ENCODE measurements at regions not wholly inside any gene's neighbourhood (a gene's known extent, or its start where the extent isn't known, plus 50 kb on each side); places are given as distances from the start of the nearest gene placed in this dataset.
"Not testable (repeated sequence)": the region's sequence is repeated elsewhere in the genome, so short reads cannot be mapped to it uniquely, and the experiment has no call there.

DNA sequence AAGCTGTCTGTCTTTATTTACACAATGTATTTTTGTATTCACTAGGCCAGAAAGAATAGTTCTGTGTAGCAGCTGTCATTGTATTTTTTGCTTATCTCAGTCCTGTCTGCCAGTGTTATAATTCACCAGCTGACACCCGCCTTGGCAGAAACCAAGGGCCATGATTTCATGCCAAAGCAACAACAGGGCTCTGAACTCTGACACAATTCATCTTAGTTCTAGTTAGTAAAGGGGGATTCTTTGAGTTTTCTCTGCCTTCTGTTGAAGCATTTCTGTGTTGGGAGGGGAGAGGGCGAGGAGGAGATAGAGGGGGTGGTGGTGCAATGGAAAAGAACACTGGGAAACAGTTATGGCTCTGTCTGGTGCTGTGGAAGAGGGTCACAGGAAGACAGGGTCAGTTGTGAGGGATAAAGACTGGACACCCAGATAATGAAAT, 684.6 kb upstream of the MARCKS start:
- DNase-seq = no peak

DNA sequence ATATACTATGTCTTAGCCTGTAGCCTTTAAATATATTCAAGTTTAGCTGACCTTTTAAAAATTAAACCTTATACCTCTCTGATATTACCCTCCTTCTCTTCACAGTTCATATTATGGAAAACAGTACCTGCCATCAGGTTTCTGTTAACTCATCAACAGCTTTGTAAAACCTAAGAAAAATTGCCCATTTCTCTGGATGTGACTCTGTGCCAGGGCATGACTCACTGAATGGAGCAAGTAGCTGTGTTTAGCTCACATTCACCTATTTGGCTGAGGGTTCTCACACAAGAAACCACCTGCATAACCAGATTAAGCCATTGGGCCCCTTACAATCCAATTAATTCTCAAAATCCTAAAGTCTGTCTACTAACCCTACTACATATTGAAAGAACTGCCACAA, 678.8 kb upstream of the MARCKS start:
- DNase-seq = no peak

DNA sequence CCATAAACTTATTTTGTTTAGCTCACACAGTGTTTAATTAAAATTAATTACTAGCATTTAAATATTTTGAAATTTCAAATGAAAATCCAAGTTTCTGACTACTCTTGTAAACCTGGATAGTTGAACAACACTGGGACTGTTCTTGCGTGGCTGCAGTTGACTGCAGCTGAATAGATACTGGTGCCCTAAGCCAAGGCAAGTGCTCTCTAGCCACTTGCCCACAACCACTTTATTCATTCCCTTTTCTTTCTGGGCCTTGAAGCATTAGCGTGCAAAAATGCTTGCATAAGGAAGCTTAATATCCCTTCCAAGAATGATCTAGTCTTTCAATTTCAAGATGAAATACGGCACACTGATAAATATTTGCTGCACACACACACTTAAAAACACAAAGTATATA, 676.0 kb upstream of the MARCKS start:
- no peak for DNase-seq

DNA sequence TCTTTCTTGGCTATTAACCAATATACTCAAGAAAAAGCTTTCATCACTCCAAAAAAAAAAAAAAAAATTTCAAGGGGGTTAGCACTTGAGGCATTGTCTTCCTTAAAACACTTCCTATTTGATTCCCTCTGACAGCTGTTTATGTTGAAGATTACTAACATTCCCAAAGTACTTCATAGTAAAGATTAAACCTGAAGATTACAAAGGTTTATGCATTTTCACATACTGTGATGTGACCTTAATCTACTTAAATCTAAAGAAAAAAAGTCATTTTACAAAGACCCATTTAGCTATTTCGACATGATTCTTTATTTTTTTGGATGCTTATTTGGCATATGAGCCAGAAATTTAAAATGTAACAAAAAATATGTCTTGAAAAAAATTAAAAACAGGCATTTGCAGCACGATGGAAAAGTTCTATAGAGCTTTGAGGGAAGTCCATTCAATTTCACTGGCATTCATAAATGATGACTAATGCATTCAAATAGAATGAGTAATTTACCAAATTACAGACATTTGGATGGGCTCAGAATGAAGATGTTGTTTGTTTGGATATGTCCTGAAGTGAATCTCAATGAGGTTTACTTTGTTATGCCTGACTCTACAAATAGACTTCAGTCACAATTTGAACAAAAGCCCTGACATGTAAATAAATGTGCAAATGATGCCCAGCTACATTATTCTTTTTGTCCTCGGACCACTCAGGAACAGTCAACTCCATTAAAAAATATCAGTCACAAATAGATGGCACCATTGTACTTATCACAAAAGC, 674.6 kb upstream of the MARCKS start:
- no peak for DNase-seq

DNA sequence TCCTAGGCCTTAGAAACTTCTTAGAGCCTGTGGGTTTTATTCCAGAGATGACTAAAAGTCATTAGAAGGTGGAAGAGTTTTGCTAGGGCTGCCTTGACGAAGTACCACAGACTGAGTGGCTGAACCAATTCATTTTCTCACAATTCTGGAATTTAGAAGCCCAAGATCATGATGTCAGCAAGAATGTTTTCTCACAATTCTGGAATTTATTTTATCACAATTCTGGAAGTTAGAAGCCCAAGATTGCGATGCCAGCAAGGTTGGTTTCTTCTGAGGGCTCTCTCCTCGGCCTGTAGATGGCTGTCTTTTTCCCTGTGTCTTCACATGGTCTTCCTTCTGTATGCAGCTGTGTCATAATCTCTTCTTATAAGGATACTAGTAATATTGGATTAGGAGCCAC, 672.9 kb upstream of the MARCKS start:
- no peak for DNase-seq

DNA sequence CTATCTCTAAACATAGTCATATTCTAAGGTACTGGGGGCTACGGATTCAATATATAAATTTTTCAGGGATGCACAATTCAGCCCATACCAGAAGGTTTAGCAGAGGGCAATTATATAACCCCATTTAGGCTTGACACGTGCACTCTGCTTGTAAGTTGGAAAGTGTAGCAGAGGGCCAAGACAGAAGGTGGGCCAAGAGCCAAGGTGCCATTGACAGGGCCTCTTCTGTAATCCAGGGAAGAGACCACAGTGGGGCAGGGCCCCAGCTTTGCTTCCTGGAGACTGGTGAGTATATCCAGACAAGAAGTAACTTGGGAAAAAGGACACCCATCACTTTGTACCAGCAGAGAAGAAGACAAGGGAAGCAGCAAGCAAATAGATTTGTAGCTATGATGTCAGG, 672.4 kb upstream of the MARCKS start:
- DNase-seq = no peak

DNA sequence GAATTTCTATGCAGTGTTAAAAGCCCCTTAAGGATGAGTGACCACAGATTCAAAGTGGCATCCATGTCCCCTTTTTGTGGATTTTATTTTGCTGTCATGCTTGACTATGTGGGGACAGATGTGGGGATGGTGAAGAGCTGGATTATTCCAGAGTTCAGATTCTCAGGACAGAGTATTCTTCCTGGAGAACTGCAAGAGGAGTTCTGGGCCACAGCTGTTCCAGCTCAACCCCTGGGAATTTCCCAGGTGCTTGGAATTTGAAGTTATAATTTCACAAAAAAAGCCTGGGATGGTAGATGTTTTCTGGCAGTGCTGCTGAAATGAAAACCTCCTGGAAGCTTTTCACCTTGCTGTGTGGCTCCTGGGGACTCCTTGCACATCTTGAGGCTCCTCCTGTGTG, 671.8 kb upstream of the MARCKS start:
- no peak for DNase-seq

DNA sequence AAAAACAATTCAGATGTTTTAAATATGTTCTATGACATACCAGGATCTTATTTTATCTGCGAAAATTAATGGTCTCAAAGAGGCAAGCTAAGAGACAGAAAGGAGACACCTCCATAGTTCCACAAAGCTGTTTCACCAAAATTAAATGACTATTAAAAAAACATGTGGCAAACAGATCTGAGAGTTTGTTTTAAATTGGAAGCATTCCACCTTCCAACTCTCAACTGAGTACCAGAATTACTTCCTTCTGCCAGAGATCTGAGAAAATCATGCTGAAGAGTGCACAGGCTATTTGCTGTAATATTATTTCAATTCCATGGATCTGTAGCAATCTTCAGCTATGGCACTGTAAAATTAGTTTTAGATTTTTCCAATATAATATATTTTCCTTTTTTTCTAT, 669.5 kb upstream of the MARCKS start:
- DNase-seq = no peak

DNA sequence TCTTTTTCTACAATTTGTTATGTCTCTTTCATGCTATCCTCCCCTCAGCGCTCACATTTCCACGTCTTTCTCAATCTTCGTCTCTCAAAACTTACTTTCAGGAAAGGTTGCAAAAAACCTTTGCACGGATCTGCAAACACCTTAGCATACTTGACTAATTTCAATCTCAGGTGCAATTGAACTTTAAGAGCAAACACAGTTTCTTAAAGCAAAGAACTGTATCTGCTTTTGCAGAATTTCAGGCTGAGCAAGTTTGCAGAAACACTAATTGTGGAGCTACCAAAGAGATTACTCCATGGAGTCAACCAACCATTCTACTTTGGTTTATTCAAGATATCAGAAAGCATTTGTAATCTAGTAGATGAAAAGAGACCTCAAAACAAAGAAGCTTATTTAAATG, 668.2 kb upstream of the MARCKS start:
- DNase-seq = no peak

DNA sequence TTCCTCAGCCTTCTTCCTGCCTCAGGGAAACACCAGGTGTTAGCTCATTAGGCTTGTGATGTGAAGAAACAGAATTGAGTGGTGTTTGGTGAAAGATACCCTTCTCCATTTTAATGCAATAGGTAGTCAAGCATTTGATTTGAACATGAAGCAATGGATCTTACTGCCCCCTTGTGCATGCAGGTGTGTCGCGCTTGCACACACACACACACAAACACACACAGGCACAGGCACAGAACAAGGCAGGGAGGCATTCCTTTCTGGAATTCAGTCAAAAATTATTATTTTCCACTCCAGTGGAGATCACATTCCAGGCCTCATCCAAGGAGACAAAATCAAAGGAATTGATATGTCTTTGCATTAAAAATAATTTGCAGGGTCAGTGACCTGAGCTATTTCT, 667.0 kb upstream of the MARCKS start:
- no peak for DNase-seq

DNA sequence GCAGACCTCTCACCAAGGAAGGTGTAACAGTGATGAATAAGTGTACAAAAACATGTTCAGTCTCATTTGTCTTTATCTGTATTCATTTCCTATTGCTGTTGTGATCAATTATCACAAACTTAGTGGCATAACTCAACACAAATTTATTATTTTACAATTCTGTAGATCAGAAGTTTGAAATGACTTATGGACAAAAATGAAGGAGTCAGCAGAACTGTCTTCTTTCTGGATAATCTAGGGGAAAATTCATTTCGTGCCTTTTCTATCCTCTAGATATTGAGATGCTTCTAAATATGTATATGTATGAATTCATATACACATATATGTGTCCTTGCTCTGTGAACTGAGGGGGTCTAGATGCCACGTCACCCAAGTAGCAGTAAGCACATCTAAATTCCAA, 663.1 kb upstream of the MARCKS start:
- DNase-seq = no peak

DNA sequence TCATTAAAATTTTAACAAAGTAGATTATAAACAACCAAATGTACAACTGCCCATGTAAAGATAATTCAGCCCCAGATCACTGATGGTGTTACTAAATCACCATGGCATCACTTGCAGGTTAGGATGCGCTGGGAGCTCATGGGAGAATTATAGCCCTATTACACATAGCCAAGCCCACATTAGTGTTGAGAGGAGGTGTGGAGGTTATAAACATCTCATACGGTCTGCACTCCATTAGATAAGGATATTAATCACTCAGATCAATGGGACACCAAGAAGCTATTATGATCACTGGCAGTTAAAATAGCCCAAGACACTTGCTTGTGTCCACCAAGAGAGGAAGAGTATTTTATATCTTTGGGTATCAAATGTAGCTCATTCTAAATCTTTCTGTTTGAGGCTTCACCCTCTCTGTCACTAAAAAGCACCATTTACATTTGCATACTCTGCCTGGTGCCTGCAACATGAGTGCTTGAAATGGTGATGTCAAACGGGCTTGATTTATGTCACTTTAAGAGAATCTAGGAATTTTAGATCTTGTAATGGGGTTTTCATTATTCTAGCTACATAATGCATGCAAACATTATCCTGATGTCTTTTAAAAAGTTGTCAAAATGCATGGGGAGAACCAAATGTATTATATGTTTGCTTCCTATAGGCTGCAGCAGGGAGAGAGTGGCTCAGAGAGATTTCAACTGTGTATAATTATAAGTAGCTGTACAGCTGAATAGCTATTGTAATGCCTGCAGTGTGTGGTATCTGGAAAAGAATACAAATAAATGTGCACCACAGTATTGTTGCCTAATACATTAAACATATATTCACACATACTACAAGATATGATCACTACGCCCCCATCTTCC, 654.1 kb upstream of the MARCKS start:
- DNase-seq = no peak

DNA sequence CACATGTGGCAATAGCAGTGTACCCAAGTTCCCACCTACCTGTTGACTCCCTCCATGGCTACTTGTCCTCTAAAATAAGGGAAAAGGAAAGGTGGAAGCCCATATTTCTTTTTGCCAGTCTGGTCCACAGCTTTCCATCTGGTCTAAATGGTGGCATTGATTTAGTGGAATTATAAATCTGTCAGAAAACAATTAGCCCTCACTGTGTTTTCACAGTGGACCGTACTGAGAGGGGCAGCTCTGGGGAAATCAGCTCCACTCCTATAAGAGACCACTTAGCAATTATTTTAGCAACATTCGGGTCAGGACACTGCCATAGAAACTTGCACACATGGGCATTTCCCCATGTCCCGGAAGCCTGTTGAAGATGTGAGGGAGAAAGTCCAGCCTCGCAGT, 653.4 kb upstream of the MARCKS start:
- no peak for DNase-seq

DNA sequence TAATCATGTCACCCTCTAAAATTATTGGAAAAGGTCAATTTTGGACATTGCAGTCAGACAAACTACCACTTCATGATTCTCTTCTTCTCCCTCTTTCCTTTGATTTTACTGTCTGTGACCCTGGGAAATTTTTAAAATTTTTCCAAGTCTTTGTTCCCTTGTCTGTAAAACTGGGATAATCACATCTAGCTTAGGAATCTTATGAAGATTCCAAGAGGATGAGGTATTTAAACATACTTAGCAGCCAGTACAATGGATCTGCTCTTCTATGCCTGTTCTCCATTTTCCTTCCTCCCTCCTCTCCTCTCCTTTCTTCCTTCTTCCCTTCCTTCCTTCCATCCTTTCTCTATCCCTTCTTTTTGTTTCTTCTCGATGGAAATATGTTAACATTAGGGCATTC, 651.6 kb upstream of the MARCKS start:
- DNase-seq = no peak

DNA sequence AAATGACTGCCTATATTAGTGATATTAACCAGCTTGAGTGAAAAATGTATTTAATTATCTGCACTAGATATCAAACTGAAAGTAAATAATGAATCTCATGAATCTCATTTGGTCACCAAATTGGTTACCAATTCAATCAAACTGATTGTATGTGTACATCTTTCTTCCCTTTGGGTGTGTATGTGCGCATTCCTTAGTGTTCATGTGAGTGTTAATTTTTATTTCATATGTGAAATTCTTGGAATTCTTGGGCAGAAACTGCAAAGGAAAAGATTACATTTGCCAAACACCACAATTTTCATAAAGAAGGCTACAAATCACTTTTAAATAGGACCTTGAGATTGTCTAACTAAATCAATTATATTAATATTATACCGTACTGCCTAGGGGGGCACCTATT, 648.4 kb upstream of the MARCKS start:
- DNase-seq = no peak

DNA sequence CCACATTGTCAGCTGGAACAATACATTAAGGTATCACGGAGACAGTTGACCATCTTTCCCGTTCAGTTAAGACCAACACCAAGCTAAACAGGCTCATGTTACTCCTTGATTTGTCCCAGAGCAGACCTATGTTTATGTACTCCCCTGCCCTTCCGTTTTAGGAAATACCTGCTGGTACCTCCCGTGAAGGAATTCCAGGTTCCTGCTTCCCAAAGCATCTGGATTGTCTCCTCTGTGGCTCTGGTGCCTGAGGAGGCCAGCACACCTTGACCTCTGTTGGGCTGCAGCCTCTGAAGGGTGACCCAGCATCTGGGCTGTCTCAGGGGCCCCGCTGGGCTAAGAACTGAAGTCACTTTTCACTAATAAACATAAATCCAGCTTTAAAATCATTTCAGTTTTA, 647.8 kb upstream of the MARCKS start:
- DNase-seq = no peak

DNA sequence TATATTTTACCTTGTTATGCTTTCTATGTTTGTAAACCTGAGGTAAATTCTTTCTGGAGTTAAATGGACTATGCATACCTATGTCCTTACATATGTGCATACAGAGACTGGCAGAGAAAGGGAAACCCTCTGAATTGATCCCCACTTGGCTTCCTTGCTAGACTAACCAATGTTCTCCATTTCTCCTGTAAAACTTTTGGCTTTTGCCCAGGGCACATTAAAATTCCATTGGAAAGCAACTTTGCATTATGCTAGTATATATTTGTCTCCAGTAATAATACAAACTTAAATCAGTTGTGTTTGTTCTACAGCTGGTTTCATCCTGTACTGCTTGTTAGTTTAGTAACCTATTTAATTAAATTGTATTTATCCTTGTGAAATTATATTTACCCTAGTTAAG, 646.0 kb upstream of the MARCKS start:
- DNase-seq = no peak

DNA sequence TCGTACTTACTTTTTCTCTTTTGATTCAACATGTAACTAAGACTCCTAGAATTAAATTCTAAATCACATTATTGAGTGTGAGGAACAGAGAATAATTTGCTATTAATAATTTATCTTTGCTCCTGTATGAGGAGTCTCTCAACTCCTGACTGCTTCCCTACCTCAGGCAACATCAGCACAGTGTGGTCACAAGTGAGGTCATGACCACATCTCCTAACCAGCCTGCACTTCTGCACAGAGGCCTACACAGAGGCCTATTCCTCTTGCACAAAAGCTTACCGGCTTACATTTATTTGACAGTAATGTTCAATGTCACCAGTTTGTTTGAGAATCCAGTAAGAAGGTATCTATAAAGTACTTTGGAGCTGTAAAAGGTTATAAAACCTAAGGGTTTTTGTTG, 637.4 kb upstream of the MARCKS start:
- no peak for DNase-seq

DNA sequence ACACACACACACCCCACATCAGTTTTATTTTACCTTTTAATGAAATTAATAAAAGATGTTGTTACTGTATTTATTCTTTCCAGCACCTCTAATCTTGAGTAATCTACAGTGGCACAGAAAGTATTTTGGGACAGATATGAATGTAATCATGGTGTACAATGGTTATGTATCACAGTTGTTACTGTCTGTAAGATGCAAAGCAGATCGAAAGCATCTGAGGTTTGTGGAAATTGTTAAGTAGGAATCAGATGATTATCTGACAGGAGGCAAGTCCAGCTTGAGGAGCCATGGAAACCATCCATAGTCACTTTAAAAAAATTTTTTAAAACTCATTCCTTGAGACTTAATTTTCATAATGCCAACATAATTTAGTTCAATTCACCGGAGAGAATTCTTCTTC, 636.3 kb upstream of the MARCKS start:
- no peak for DNase-seq

DNA sequence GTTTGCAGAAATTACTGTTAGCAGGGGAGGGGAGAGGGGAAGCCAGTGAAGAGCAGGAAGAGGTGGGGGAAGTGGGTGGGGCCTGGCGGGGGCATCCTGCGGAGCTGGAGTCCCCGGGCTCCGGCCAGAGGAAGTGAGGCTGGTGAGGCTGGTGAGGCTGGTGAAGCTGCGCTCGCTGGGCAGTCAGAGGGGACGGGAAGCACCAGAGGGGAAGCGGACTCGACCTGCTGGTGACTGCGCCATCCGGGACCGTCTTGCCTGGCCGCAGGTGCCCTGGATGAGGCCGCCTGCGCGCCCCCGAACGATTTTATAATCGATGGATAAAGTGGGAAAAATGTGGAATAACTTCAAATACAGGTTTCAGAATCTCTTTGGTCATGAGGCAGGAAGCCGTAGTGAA, 635.3 kb upstream of the MARCKS start:
- DNase-seq = no peak

DNA sequence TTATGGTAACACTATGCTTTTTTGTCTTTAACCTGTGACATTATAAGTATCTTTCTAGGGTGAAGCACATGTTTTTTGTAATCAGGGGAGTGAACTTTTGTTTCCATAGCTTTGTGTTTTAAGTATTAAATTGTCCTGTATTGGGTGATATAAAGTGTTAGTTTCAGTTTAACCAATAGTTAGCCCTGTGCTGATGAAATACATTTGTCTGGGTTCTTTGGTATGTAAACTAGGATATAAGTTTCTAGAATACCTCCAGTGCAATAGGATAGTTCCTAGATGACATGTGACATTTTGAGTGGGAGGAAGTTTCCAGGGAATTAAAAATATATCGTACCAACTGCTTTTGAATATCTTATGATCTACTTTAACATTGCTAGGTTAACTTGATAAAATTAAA, 611.0 kb upstream of the MARCKS start:
- no peak for DNase-seq

DNA sequence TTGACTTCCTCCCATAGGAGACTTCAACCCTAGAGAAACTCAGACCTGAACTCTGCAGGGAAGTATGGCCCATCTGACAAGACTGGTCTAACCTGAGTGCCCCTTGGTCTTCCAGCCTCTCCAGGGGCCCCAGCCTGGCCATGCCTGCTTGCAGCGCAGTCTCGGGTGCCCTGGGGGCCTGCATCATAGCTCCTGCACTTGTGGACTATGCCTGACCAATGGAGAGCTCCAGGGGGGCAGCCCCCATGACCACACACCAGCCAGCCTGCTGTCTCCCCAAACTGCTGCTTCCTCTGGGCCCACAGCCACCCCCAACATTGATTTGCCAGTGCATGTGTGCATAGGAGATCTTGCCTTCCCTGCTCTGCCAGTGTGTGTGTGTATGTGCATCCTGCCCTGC, 608.6 kb upstream of the MARCKS start:
- DNase-seq = no peak

DNA sequence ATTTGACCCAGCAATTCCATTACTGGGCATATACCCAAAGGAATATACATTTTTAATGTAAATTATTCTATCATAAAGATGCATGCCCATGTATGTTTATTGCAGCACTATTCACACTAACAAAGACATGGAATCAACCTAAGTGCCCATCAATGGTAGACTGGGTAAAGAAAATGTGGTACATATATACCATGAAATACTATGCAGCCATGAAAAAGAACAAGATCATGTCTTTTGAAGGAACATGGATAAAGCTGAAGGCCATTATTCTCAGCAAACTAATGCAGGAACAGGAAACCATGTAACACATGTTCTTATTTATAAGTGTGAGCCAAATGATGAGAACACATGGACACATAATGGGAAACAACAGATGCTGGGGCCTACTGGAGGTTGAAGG, 603.0 kb upstream of the MARCKS start:
- not testable (repeated sequence) for DNase-seq

DNA sequence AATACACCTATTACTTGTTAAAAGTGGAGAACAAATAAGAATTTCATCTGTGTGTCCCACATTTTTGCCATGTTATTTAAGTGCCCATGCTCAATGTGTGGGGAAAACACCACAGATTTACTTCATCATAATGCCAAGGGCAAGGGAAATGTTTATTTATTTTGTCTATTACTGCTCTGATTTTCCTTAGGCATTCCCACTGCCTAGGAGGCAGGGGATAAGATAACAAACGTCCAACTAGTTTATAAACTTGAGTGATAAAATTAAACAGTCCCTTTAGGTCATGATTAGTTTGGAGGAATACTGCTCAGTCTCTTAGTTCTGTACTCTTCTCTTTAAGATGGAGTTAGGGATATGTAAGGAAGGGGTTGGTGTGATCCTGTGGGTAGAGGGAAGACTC, 598.4 kb upstream of the MARCKS start:
- no peak for DNase-seq

DNA sequence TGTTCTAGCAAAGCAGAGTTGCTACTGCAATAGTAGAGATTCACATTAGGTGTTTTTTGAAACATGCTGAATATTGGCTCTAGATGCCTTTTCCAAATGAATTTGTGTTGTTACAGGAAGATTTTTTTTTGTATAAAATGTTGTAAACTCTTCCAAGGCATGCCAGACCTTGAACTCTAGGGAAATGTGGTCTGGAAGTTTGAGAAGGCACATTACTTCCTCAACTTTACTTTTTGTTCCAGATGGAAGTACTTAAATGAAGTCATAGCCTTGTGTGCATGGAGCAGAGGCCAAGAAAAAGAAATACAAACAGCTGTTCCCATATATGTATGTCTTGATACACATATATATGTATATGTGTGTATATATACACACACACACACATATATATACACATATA, 585.7 kb upstream of the MARCKS start:
- no peak for DNase-seq

All from CD4-positive, alpha-beta T cell treated with Interleukin-10 for 1 hour (primary cell).